C4-2B (cell line): ENCODE measurements at regions not wholly inside any gene's neighbourhood (a gene's known extent, or its start where the extent isn't known, plus 50 kb on each side); places are given as distances from the start of the nearest gene placed in this dataset.

Experiments used
- CTCF ChIP-seq: fragments of 450-650 bp; conservative IDR thresholded peaks from 2 replicates; pipeline ENCODE4 v1.5.1; 2017; ENCODE audit warnings: mild to moderate bottlenecking
- ZFX ChIP-seq: fragments of 450-650 bp; IDR thresholded peaks from 2 replicates; pipeline ENCODE4 v1.6.1; 2017

DNA sequence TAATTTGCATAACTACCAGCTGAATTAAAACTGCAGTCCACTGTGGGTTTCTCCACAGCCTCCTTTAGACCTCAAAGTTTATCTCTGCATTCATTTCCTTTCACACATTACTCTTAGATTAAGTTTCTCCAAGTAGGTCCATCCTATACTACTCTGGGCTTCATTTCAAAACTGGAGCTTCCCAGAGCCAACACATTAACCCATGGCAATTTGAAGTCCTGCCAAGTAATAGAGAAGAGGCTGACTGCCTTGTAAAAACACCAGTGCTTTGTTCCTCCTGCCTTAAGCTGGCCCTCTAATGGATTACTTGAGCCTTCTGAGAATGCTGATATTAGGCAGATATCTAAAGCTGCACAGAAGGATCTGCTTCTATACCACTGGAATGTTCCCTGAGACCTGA, 997.2 kb upstream of the SLIT2 start:
- TF ChIP-seq CTCF: no peak
- TF ChIP-seq ZFX: no peak
